WTC11 (cell line): ENCODE measurements at regions not wholly inside any gene's neighbourhood (a gene's known extent, or its start where the extent isn't known, plus 50 kb on each side); places are given as distances from the start of the nearest gene placed in this dataset.

Experiments used
- ATAC-seq: fragments of 200-7000 bp; cut with Tn5 transposase; 2 replicates; pipeline ENCODE4 v1.10.0; 2021; ENCODE audit warnings: mild to moderate bottlenecking, moderate library complexity
- CTCF ChIA-PET: fragments of 300-600 bp; sonication (Branson Sonifier 250); formaldehyde crosslinking; loops from one replicate; lab custom pipeline; 2021; ENCODE audit warnings: antibody characterized with exemption; lab: Charles Lee
- POLR2A ChIA-PET: fragments of 350-600 bp; sonication (Branson Sonifier 250); formaldehyde crosslinking; loops from one replicate; lab custom pipeline; 2021; ENCODE audit warnings: antibody characterized with exemption; lab: Charles Lee
- DNase-seq: peaks from one replicate; pipeline ENCODE4 v3.0.0; 2021; ENCODE audit warnings: low spot score
- H3K27ac Mint-ChIP-seq: 2 replicates; pipeline ENCODE4 v1.8.0; 2021; ENCODE audit warnings: mixed read lengths
- H3K27me3 Mint-ChIP-seq: 2 replicates; pipeline ENCODE4 v1.8.0; 2021; ENCODE audit warnings: low read depth, mild to moderate bottlenecking, moderate library complexity, mixed read lengths
- H3K36me3 Mint-ChIP-seq: 2 replicates; pipeline ENCODE4 v1.8.0; 2021; ENCODE audit warnings: mixed read lengths
- H3K4me1 Mint-ChIP-seq: 2 replicates; pipeline ENCODE4 v1.8.0; 2022; ENCODE audit warnings: mixed read lengths
- H3K4me3 Mint-ChIP-seq: 2 replicates; pipeline ENCODE4 v1.8.0; 2021; ENCODE audit warnings: mild to moderate bottlenecking, moderate library complexity, mixed read lengths
- H3K9me3 Mint-ChIP-seq: 2 replicates; pipeline ENCODE4 v1.8.0; 2021; ENCODE audit warnings: mixed read lengths
- ATF1 ChIP-seq: sonication (generic); formaldehyde crosslinking; IDR thresholded peaks from 2 replicates; pipeline ENCODE4 v1.8.1; 2023; ENCODE audit warnings: mild to moderate bottlenecking, moderate library complexity, missing genetic modification reagents
- ETV6 ChIP-seq: sonication (generic); formaldehyde crosslinking; IDR thresholded peaks from 2 replicates; pipeline ENCODE4 v1.8.1; 2022; ENCODE audit warnings: mild to moderate bottlenecking, missing genetic modification reagents
- JAZF1 ChIP-seq: fragments of 250-450 bp; sonication (Bioruptor Pico); IDR thresholded peaks from 2 replicates; pipeline ENCODE4 v1.9.0; 2021; ENCODE audit warnings: moderate library complexity, mild to moderate bottlenecking, inconsistent platforms
- MXD4 ChIP-seq: fragments of 250-450 bp; sonication (Bioruptor Pico); IDR thresholded peaks from 2 replicates; pipeline ENCODE4 v1.8.0; 2021; ENCODE audit warnings: mild to moderate bottlenecking, moderate library complexity, borderline replicate concordance
- NFATC4 ChIP-seq: fragments of 250-450 bp; sonication (Bioruptor Pico); IDR thresholded peaks from 2 replicates; pipeline ENCODE4 v1.9.0; 2021; ENCODE audit warnings: mild to moderate bottlenecking
- PRDM15 ChIP-seq: sonication (generic); formaldehyde crosslinking; IDR thresholded peaks from 2 replicates; pipeline ENCODE4 v1.8.0; 2022; ENCODE audit warnings: missing genetic modification reagents
- SMAD3 ChIP-seq: sonication (generic); formaldehyde crosslinking; IDR thresholded peaks from 2 replicates; pipeline ENCODE4 v1.8.0; 2022; ENCODE audit warnings: missing genetic modification reagents, mild to moderate bottlenecking, borderline replicate concordance
- ZNF121 ChIP-seq: sonication (generic); formaldehyde crosslinking; IDR thresholded peaks from 2 replicates; pipeline ENCODE4 v1.8.0; 2023; ENCODE audit warnings: missing genetic modification reagents
- ZNF232 ChIP-seq: sonication (generic); formaldehyde crosslinking; IDR thresholded peaks from 2 replicates; pipeline ENCODE4 v1.8.0; 2022; ENCODE audit warnings: mild to moderate bottlenecking, missing genetic modification reagents
- ZNF396 ChIP-seq: fragments of 250-450 bp; sonication (Bioruptor Pico); IDR thresholded peaks from 2 replicates; pipeline ENCODE4 v1.8.0; 2021; ENCODE audit warnings: mild to moderate bottlenecking, moderate library complexity, borderline replicate concordance
- ZNF416 ChIP-seq: fragments of 250-450 bp; sonication (Bioruptor Pico); IDR thresholded peaks from 2 replicates; pipeline ENCODE4 v1.9.0; 2021; ENCODE audit warnings: mild to moderate bottlenecking, inconsistent platforms
- ZNF512 ChIP-seq: sonication (generic); formaldehyde crosslinking; IDR thresholded peaks from 2 replicates; pipeline ENCODE4 v1.8.1; 2022; ENCODE audit warnings: missing genetic modification reagents, borderline replicate concordance
- ZNF671 ChIP-seq: fragments of 250-450 bp; sonication (Bioruptor Pico); IDR thresholded peaks from 2 replicates; pipeline ENCODE4 v1.8.0; 2021; ENCODE audit warnings: mild to moderate bottlenecking
- TF ChIP-seq, protein P1 (sequence below): sonication (generic); formaldehyde crosslinking; IDR thresholded peaks from 2 replicates; pipeline ENCODE4 v1.8.1; 2022; ENCODE audit warnings: mild to moderate bottlenecking, missing genetic modification reagents, moderate library complexity, borderline replicate concordance
- TF ChIP-seq, protein P2 (sequence below): sonication (generic); formaldehyde crosslinking; IDR thresholded peaks from 2 replicates; pipeline ENCODE4 v1.8.1; 2022; ENCODE audit warnings: low read depth, missing genetic modification reagents, borderline replicate concordance
- TF ChIP-seq, protein P3 (sequence below): sonication (generic); formaldehyde crosslinking; IDR thresholded peaks from 2 replicates; pipeline ENCODE4 v1.8.0; 2022; ENCODE audit warnings: mild to moderate bottlenecking, missing genetic modification reagents
- TF ChIP-seq, protein P4 (sequence below): sonication (generic); formaldehyde crosslinking; IDR thresholded peaks from 2 replicates; pipeline ENCODE4 v1.8.1; 2023; ENCODE audit warnings: mild to moderate bottlenecking, missing genetic modification reagents
- TF ChIP-seq, protein P5 (sequence below): sonication (generic); formaldehyde crosslinking; IDR thresholded peaks from 2 replicates; pipeline ENCODE4 v1.8.0; 2022; ENCODE audit warnings: mild to moderate bottlenecking, missing genetic modification reagents

DNA sequence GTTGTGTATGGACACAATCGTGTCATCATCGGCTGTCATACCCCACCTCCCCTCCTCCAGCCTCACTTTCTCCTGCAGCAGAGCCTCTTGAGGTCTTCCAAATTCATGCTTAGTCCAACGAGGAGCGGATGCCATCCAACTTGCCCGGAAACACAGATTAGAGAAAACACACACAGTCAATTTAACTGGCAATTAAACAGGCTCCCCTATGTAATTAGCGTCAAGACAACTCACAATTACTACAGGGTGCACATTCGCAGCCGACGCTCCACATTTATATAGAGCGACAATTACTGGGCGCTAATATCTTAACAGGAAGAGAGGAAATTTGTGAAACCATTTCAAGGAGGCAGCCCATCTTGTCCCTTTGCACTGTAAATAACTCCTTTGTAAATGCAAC, 86.0 kb upstream of the ZNF618 start (continued):
- TF ChIP-seq PRDM15 (CRISPR knock-in tag) = no peak
- TF ChIP-seq ZNF396 (CRISPR knock-in tag) = no peak
- TF ChIP-seq, protein P1, sequence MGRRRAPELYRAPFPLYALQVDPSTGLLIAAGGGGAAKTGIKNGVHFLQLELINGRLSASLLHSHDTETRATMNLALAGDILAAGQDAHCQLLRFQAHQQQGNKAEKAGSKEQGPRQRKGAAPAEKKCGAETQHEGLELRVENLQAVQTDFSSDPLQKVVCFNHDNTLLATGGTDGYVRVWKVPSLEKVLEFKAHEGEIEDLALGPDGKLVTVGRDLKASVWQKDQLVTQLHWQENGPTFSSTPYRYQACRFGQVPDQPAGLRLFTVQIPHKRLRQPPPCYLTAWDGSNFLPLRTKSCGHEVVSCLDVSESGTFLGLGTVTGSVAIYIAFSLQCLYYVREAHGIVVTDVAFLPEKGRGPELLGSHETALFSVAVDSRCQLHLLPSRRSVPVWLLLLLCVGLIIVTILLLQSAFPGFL (CRISPR knock-in tag) = no peak

DNA sequence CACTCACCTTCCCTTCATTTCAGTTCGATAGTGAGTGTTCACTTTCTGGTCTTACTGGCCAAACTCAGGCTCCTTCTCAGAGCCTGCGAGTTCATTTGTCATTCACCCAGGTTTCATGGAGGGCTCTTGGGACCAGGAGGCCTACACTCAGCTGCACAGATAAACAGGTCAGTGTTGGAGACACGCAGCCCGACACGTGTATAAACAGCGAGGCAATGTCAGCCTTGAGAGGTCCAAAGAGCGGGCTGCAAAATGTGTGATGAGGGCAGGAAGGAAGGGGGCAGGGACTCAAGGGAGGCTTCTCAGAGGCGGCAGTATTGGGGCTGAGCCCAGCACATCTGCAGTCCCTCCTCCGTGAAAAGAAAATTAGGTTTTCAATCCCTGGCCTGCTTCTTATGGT, 82.6 kb upstream of the ZNF618 start:
- H3K36me3 Mint-ChIP-seq = no peaks in the 10 kb centered on the region
- DNase-seq = no peak
- no peak for ATAC-seq
- TF ChIP-seq, protein P2, sequence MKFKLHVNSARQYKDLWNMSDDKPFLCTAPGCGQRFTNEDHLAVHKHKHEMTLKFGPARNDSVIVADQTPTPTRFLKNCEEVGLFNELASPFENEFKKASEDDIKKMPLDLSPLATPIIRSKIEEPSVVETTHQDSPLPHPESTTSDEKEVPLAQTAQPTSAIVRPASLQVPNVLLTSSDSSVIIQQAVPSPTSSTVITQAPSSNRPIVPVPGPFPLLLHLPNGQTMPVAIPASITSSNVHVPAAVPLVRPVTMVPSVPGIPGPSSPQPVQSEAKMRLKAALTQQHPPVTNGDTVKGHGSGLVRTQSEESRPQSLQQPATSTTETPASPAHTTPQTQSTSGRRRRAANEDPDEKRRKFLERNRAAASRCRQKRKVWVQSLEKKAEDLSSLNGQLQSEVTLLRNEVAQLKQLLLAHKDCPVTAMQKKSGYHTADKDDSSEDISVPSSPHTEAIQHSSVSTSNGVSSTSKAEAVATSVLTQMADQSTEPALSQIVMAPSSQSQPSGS (CRISPR knock-in tag) = no peak
- TF ChIP-seq SMAD3 (no peak), ETV6 (CRISPR knock-in tag) (no peak), PRDM15 (CRISPR knock-in tag) (no peak), ZNF396 (CRISPR knock-in tag) (no peak), JAZF1 (CRISPR knock-in tag) (no peak), ATF1 (CRISPR knock-in tag) (no peak), ZNF416 (CRISPR knock-in tag) (no peak), ZNF671 (CRISPR knock-in tag) (no peak), NFATC4 (no peak), ZNF121 (no peak), ZNF512 (CRISPR knock-in tag) (no peak), MXD4 (CRISPR knock-in tag) (no peak), ZNF232 (no peak)
- TF ChIP-seq, protein P3, sequence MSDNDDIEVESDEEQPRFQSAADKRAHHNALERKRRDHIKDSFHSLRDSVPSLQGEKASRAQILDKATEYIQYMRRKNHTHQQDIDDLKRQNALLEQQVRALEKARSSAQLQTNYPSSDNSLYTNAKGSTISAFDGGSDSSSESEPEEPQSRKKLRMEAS (CRISPR knock-in tag) = no peak
- TF ChIP-seq, protein P4, sequence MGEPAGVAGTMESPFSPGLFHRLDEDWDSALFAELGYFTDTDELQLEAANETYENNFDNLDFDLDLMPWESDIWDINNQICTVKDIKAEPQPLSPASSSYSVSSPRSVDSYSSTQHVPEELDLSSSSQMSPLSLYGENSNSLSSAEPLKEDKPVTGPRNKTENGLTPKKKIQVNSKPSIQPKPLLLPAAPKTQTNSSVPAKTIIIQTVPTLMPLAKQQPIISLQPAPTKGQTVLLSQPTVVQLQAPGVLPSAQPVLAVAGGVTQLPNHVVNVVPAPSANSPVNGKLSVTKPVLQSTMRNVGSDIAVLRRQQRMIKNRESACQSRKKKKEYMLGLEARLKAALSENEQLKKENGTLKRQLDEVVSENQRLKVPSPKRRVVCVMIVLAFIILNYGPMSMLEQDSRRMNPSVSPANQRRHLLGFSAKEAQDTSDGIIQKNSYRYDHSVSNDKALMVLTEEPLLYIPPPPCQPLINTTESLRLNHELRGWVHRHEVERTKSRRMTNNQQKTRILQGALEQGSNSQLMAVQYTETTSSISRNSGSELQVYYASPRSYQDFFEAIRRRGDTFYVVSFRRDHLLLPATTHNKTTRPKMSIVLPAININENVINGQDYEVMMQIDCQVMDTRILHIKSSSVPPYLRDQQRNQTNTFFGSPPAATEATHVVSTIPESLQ (CRISPR knock-in tag) = no peak
- TF ChIP-seq, protein P5, sequence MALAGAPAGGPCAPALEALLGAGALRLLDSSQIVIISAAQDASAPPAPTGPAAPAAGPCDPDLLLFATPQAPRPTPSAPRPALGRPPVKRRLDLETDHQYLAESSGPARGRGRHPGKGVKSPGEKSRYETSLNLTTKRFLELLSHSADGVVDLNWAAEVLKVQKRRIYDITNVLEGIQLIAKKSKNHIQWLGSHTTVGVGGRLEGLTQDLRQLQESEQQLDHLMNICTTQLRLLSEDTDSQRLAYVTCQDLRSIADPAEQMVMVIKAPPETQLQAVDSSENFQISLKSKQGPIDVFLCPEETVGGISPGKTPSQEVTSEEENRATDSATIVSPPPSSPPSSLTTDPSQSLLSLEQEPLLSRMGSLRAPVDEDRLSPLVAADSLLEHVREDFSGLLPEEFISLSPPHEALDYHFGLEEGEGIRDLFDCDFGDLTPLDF (CRISPR knock-in tag) = no peak
- ChIA-PET CTCF (no interaction called here), POLR2A (no interaction called here)
- peaks cover 5% of the 10 kb centered on the region; the same call in 1 of the 2 replicates for H3K27me3 Mint-ChIP-seq
- peaks cover 36% of the 10 kb centered on the region for H3K4me1 Mint-ChIP-seq
- peaks cover 7% of the 10 kb centered on the region; the same call in 1 of the 2 replicates for H3K9me3 Mint-ChIP-seq
- no peak overlapping the region for H3K27ac Mint-ChIP-seq
- no peak overlapping the region for H3K4me3 Mint-ChIP-seq
